Parathyroid adenoma (tissue), 2 donors: ENCODE measurements at regions not wholly inside any gene's neighbourhood (a gene's known extent, or its start where the extent isn't known, plus 50 kb on each side); places are given as distances from the start of the nearest gene placed in this dataset.

ENCODE experiments used
- H2AFZ ChIP-seq: fragments of 300-600 bp; sonication (generic); one replicate; pipeline ENCODE4 v1.7.0; 2017; ENCODE audit warnings: antibody characterized with exemption, mild to moderate bottlenecking
- H3K27ac ChIP-seq: fragments of 300-600 bp; sonication (generic); one replicate; pipeline ENCODE4 v1.7.0; 2017
- H3K27me3 ChIP-seq: fragments of 300-600 bp; sonication (generic); one replicate; pipeline ENCODE4 v1.7.0; 2017; ENCODE audit warnings: low read length; ENCODE audit not compliant: control insufficient read depth, insufficient read depth
- H3K36me3 ChIP-seq: fragments of 300-600 bp; sonication (generic); one replicate; pipeline ENCODE4 v1.7.0; 2017; ENCODE audit warnings: low read length; ENCODE audit not compliant: control insufficient read depth, insufficient read depth
- H3K4me1 ChIP-seq: fragments of 300-600 bp; sonication (generic); one replicate; pipeline ENCODE4 v1.7.0; 2017; ENCODE audit warnings: control low read depth
- H3K4me2 ChIP-seq: fragments of 300-600 bp; sonication (generic); one replicate; pipeline ENCODE4 v1.7.0; 2017; ENCODE audit warnings: low read length
- H3K4me3 ChIP-seq: fragments of 300-600 bp; sonication (generic); one replicate; pipeline ENCODE4 v1.7.0; 2017; ENCODE audit warnings: low read depth, low read length
- H3K79me2 ChIP-seq: fragments of 300-600 bp; sonication (generic); one replicate; pipeline ENCODE4 v1.7.0; 2017; ENCODE audit warnings: control low read depth
- H3K9ac ChIP-seq: fragments of 300-600 bp; sonication (generic); one replicate; pipeline ENCODE4 v1.7.0; 2017; ENCODE audit warnings: mild to moderate bottlenecking
- H3K9me3 ChIP-seq: fragments of 300-600 bp; sonication (generic); one replicate; pipeline ENCODE4 v1.7.0; 2017; ENCODE audit warnings: low read length; ENCODE audit not compliant: control insufficient read depth
- CTCF ChIP-seq: fragments of 300-600 bp; sonication (generic); IDR thresholded peaks from one replicate; pipeline ENCODE4 v1.7.0; 2017; ENCODE audit warnings: antibody characterized with exemption, mild to moderate bottlenecking
- donor health status: primary hyperparathyroidism.

- H3K4me2 ChIP-seq: no peak overlapping the region
- TF ChIP-seq CTCF: no peak
- no peaks in the 10 kb centered on the region for H3K27me3 ChIP-seq
- H3K4me1 ChIP-seq: no peaks in the 10 kb centered on the region
- H3K79me2 ChIP-seq: no peaks in the 10 kb centered on the region
- no peak overlapping the region for H3K9ac ChIP-seq
- no peak overlapping the region for H3K4me3 ChIP-seq
- H3K36me3 ChIP-seq: no peaks in the 10 kb centered on the region
- H3K9me3 ChIP-seq: no peaks in the 10 kb centered on the region
- no peak overlapping the region for H3K27ac ChIP-seq
- no peak overlapping the region for H2AFZ ChIP-seq
Measured at GRCh38 chr9:13396418-13396817, 116.9 kb upstream of the MPDZ start.

GRCh38 chr9:13395156-13395555 lies 115.7 kb upstream of the MPDZ start:
- Histone ChIP-seq H3K27ac (no peak overlapping the region), H2AFZ (no peak overlapping the region), H3K9ac (no peak overlapping the region), H3K4me1 (no peaks in the 10 kb centered on the region), H3K79me2 (no peaks in the 10 kb centered on the region), H3K36me3 (no peaks in the 10 kb centered on the region), H3K4me3 (no peak overlapping the region), H3K4me2 (no peak overlapping the region), H3K27me3 (no peaks in the 10 kb centered on the region), H3K9me3 (no peaks in the 10 kb centered on the region)
- no peak for TF ChIP-seq CTCF

GRCh38 chr9:13388157-13388556 lies 108.7 kb upstream of the MPDZ start:
- H2AFZ ChIP-seq: no peak overlapping the region
- H3K36me3 ChIP-seq: no peaks in the 10 kb centered on the region
- no peaks in the 10 kb centered on the region for H3K79me2 ChIP-seq
- no peaks in the 10 kb centered on the region for H3K9me3 ChIP-seq
- H3K4me3 ChIP-seq: no peak overlapping the region
- H3K4me2 ChIP-seq: no peak overlapping the region
- no peak overlapping the region for H3K9ac ChIP-seq
- H3K4me1 ChIP-seq: no peaks in the 10 kb centered on the region
- H3K27ac ChIP-seq: no peak overlapping the region
- H3K27me3 ChIP-seq: no peaks in the 10 kb centered on the region
- no peak for TF ChIP-seq CTCF

GRCh38 chr9:13387734-13388067 lies 108.2 kb upstream of the MPDZ start:
- H3K4me3 ChIP-seq: no peak overlapping the region
- no peaks in the 10 kb centered on the region for H3K9me3 ChIP-seq
- H3K27me3 ChIP-seq: no peaks in the 10 kb centered on the region
- no peaks in the 10 kb centered on the region for H3K79me2 ChIP-seq
- no peaks in the 10 kb centered on the region for H3K4me1 ChIP-seq
- H3K4me2 ChIP-seq: no peak overlapping the region
- H3K36me3 ChIP-seq: no peaks in the 10 kb centered on the region
- TF ChIP-seq CTCF: no peak
- H3K9ac ChIP-seq: no peak overlapping the region
- H3K27ac ChIP-seq: peak overlapping the region; percentile 19
- no peak overlapping the region for H2AFZ ChIP-seq

GRCh38 chr9:13386935-13387733 lies 107.6 kb upstream of the MPDZ start:
- Histone ChIP-seq H2AFZ (no peak overlapping the region), H3K9me3 (no peaks in the 10 kb centered on the region), H3K4me2 (no peak overlapping the region), H3K79me2 (no peaks in the 10 kb centered on the region), H3K4me1 (no peaks in the 10 kb centered on the region), H3K4me3 (no peak overlapping the region), H3K9ac (no peak overlapping the region), H3K27ac (no peak overlapping the region), H3K27me3 (no peaks in the 10 kb centered on the region), H3K36me3 (no peaks in the 10 kb centered on the region)
- no peak for TF ChIP-seq CTCF
